ENCODE measurements at regions not wholly inside any gene's neighbourhood (a gene's known extent, or its start where the extent isn't known, plus 50 kb on each side); places are given as distances from the start of the nearest gene placed in this dataset.
"Not testable (repeated sequence)": the region's sequence is repeated elsewhere in the genome, so short reads cannot be mapped to it uniquely, and the experiment has no call there.

GRCh38 chr18:38750751-38751150 lies 1185.2 kb upstream of the CELF4 start:
- no peak for DNase-seq (ENCODE audit: low spot score)

- DNase-seq (ENCODE audit: low spot score) = no peak
Measured at GRCh38 chr18:38747153-38747552, 1181.6 kb upstream of the CELF4 start.

GRCh38 chr18:38720181-38720580 lies 1154.6 kb upstream of the CELF4 start:
- DNase-seq (ENCODE audit: low spot score) = not testable (repeated sequence)

- no peak for DNase-seq (ENCODE audit: low spot score)
Measured at GRCh38 chr18:38718365-38718901, 1152.8 kb upstream of the CELF4 start.

- no peak for DNase-seq (ENCODE audit: low spot score)
Measured at GRCh38 chr18:38709122-38709521, 1143.5 kb upstream of the CELF4 start.

- DNase-seq (ENCODE audit: low spot score) = no peak
Measured at GRCh38 chr18:38706373-38706772, 1140.8 kb upstream of the CELF4 start.

GRCh38 chr18:38698088-38698487 lies 1132.5 kb upstream of the CELF4 start:
- no peak for DNase-seq (ENCODE audit: low spot score)

GRCh38 chr18:38695559-38696280 lies 1130.1 kb upstream of the CELF4 start:
- no peak for DNase-seq (ENCODE audit: low spot score)

GRCh38 chr18:38693104-38693503 lies 1127.5 kb upstream of the CELF4 start:
- no peak for DNase-seq (ENCODE audit: low spot score)

- DNase-seq (ENCODE audit: low spot score) = no peak
Measured at GRCh38 chr18:38690626-38691025, 1125.0 kb upstream of the CELF4 start.

- no peak for DNase-seq (ENCODE audit: low spot score)
Measured at GRCh38 chr18:38688416-38688815, 1122.8 kb upstream of the CELF4 start.

GRCh38 chr18:38670486-38670885 lies 1104.9 kb upstream of the CELF4 start:
- no peak for DNase-seq (ENCODE audit: low spot score)

- DNase-seq (ENCODE audit: low spot score) = no peak
Measured at GRCh38 chr18:38664929-38665328, 1099.3 kb upstream of the CELF4 start.

GRCh38 chr18:38663682-38664081 lies 1098.1 kb upstream of the CELF4 start:
- no peak for DNase-seq (ENCODE audit: low spot score)

GRCh38 chr18:38663270-38663669 lies 1097.7 kb upstream of the CELF4 start:
- no peak for DNase-seq (ENCODE audit: low spot score)

GRCh38 chr18:38654946-38655345 lies 1089.3 kb upstream of the CELF4 start:
- DNase-seq (ENCODE audit: low spot score) = no peak

- no peak for DNase-seq (ENCODE audit: low spot score)
Measured at GRCh38 chr18:38651736-38652135, 1086.1 kb upstream of the CELF4 start.

GRCh38 chr18:38648179-38648578 lies 1082.6 kb upstream of the CELF4 start:
- DNase-seq (ENCODE audit: low spot score) = no peak

GRCh38 chr18:38646296-38646695 lies 1080.7 kb upstream of the CELF4 start:
- DNase-seq (ENCODE audit: low spot score) = no peak

GRCh38 chr18:38644875-38645641 lies 1079.5 kb upstream of the CELF4 start:
- no peak for DNase-seq (ENCODE audit: low spot score)

GRCh38 chr18:38642711-38643110 lies 1077.1 kb upstream of the CELF4 start:
- DNase-seq (ENCODE audit: low spot score) = no peak

GRCh38 chr18:38639700-38640099 lies 1074.1 kb upstream of the CELF4 start:
- DNase-seq (ENCODE audit: low spot score) = not testable (repeated sequence)
